Fibroblast of lung (primary cell): ENCODE measurements at regions not wholly inside any gene's neighbourhood (a gene's known extent, or its start where the extent isn't known, plus 50 kb on each side); places are given as distances from the start of the nearest gene placed in this dataset.

Experiments used
- EZH2 ChIP-seq: IDR thresholded peaks from 2 replicates; pipeline ENCODE4 v1.5.1; 2012; ENCODE audit warnings: low read length, control low read depth, mild to moderate bottlenecking; ENCODE audit errors: missing control alignments
- TF ChIP-seq, protein P1 (sequence below), 2 donors: IDR thresholded peaks in 1 of 2; conservative IDR thresholded peaks in 1 of 2; 1 replicate in 1 of 2; 2 replicates in 1 of 2; pipeline ENCODE4 v1.5.1; 2011 to 2012; ENCODE audit warnings: low read length in 2 of 2, control low read depth in 1 of 2, inconsistent platforms in 1 of 2, low read depth in 1 of 2, mild to moderate bottlenecking in 1 of 2

DNA sequence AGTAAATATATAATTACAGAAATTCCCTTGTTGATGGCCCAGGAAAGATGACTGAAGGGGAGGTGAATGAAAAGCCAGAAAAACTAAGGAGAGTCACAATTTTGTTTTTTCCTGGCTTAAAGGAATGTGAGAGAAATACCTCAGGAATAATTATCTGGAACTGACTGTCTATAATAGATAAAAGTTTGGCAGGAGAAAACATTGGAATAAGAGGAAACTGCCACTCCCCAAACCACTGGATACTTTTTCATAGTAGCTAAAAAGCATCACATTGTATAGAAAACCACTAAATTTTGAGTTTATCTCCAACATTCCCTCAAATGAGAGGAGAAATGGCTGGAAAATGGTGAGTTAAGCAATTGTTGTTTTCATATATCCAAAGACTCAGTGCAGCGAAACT is 326.0 kb downstream of the NPR3 start:
- no peak for TF ChIP-seq EZH2
- TF ChIP-seq, protein P1, sequence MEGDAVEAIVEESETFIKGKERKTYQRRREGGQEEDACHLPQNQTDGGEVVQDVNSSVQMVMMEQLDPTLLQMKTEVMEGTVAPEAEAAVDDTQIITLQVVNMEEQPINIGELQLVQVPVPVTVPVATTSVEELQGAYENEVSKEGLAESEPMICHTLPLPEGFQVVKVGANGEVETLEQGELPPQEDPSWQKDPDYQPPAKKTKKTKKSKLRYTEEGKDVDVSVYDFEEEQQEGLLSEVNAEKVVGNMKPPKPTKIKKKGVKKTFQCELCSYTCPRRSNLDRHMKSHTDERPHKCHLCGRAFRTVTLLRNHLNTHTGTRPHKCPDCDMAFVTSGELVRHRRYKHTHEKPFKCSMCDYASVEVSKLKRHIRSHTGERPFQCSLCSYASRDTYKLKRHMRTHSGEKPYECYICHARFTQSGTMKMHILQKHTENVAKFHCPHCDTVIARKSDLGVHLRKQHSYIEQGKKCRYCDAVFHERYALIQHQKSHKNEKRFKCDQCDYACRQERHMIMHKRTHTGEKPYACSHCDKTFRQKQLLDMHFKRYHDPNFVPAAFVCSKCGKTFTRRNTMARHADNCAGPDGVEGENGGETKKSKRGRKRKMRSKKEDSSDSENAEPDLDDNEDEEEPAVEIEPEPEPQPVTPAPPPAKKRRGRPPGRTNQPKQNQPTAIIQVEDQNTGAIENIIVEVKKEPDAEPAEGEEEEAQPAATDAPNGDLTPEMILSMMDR (conservative IDR thresholded peaks at IDR 0.05 in 1 of 2, IDR thresholded peaks at IDR 0.05 in 1 of 2; ENCODE audit: low read depth in 1 of 2, low read length in 2 of 2), result no peak
